Stomach (tissue), 4 donors: ENCODE measurements at regions not wholly inside any gene's neighbourhood (a gene's known extent, or its start where the extent isn't known, plus 50 kb on each side); places are given as distances from the start of the nearest gene placed in this dataset.

Experiments
- CTCF ChIP-seq, 7 experiments: fragments of 450-650 bp in 4 of 7; fragments of 200-600 bp in 3 of 7; sonication (generic) in 3 of 7; IDR thresholded peaks; one replicate each; pipeline ENCODE4 v1.5.1; 2016 to 2019; ENCODE audit warnings: antibody characterized with exemption in 7 of 7, control low read depth in 2 of 7, mild to moderate bottlenecking in 1 of 7
- EP300 ChIP-seq: sonication (generic); formaldehyde crosslinking; IDR thresholded peaks from one replicate; pipeline ENCODE4 v1.6.1; 2017; ENCODE audit warnings: antibody characterized with exemption
- POLR2A ChIP-seq, 4 donors: fragments of 450-650 bp; IDR thresholded peaks; one replicate each; pipeline ENCODE4 v1.6.1; 2016; ENCODE audit warnings: antibody characterized with exemption in 4 of 4, control low read depth in 2 of 4, mild to moderate bottlenecking in 1 of 4, moderate library complexity in 1 of 4

- TF ChIP-seq POLR2A (IDR thresholded peaks at IDR 0.05) (no peak), CTCF (IDR thresholded peaks at IDR 0.05) (no peak), EP300 (no peak)
These were observed 649.4 kb downstream of the DIAPH3 start for GRCh38 chr13:59514316-59514715.
